Thyroid gland (tissue), 4 donors: ENCODE measurements at regions not wholly inside any gene's neighbourhood (a gene's known extent, or its start where the extent isn't known, plus 50 kb on each side); places are given as distances from the start of the nearest gene placed in this dataset.

Source experiments
- CTCF ChIP-seq, 6 experiments: fragments of 200-600 bp in 3 of 6; fragments of 450-650 bp in 3 of 6; sonication (generic) in 3 of 6; IDR thresholded peaks; one replicate each; pipeline ENCODE4 v1.5.1; 2016 to 2019; ENCODE audit warnings: antibody characterized with exemption in 6 of 6, mild to moderate bottlenecking in 2 of 6, inconsistent platforms in 1 of 6, moderate library complexity in 1 of 6
- POLR2A ChIP-seq, 2 donors: fragments of 450-650 bp; IDR thresholded peaks; one replicate each; pipeline ENCODE4 v1.6.1; 2017; ENCODE audit warnings: antibody characterized with exemption in 2 of 2, mild to moderate bottlenecking in 2 of 2, moderate library complexity in 1 of 2

GRCh38 chr15:25172691-25173090 lies 217.9 kb downstream of the SNRPN start:
- no peak for TF ChIP-seq POLR2A (IDR thresholded peaks at IDR 0.05)
- TF ChIP-seq CTCF (IDR thresholded peaks at IDR 0.05): no peak
